RWPE1 (cell line): ENCODE measurements at regions not wholly inside any gene's neighbourhood (a gene's known extent, or its start where the extent isn't known, plus 50 kb on each side); places are given as distances from the start of the nearest gene placed in this dataset.

Experiments used
- CTCF ChIA-PET: fragments of 350-600 bp; sonication (Branson Sonifier 250); formaldehyde crosslinking; extraction: SDS; loops from one replicate; lab custom pipeline; 2021; lab: Yijun Ruan, JAX
- POLR2A ChIA-PET: fragments of 400-600 bp; formaldehyde crosslinking; extraction: SDS; loops from one replicate; lab custom pipeline; 2020; ENCODE audit warnings: antibody characterized with exemption; ENCODE audit not compliant: low non-redundant PET; lab: Yijun Ruan, JAX
- DNase-seq: peaks from one replicate; pipeline ENCODE4 v3.0.0; 2012; ENCODE audit warnings: low spot score
- H3K27ac ChIP-seq: fragments of 450-650 bp; 2 replicates; pipeline ENCODE4 v1.5.1; 2017
- CTCF ChIP-seq: fragments of 450-650 bp; conservative IDR thresholded peaks from 2 replicates; pipeline ENCODE4 v1.5.1; 2017; ENCODE audit warnings: low read depth, mild to moderate bottlenecking

GRCh38 chr1:221633841-221634409 lies 108.0 kb downstream of the DUSP10 start:
- no peak for DNase-seq
- TF ChIP-seq CTCF, result no peak
- ChIA-PET CTCF (no interaction called here), POLR2A (no interaction called here)
- H3K27ac ChIP-seq, result no peak overlapping the region

GRCh38 chr1:221634606-221635005 lies 107.3 kb downstream of the DUSP10 start:
- POLR2A ChIA-PET, result no interaction called here
- no peak overlapping the region for H3K27ac ChIP-seq
- no peak for DNase-seq
- no peak for TF ChIP-seq CTCF
- CTCF ChIA-PET, result no interaction called here

- no peak for DNase-seq
- ChIA-PET POLR2A (no interaction called here), CTCF (interaction anchor here (0.7 kb wide), 1 partner anchor 831 kb away, joined by 3 read pairs; no protein-coding TSS in a partner anchor)
- H3K27ac ChIP-seq, result no peak overlapping the region
- no peak for TF ChIP-seq CTCF
Measured at GRCh38 chr1:221635305-221635704, 106.6 kb downstream of the DUSP10 start.

GRCh38 chr1:221636096-221636495 lies 105.8 kb downstream of the DUSP10 start:
- CTCF ChIA-PET, result no interaction called here
- no peak for TF ChIP-seq CTCF
- H3K27ac ChIP-seq, result no peak overlapping the region
- POLR2A ChIA-PET, result no interaction called here
- DNase-seq, result no peak

GRCh38 chr1:221636967-221637366 lies 104.9 kb downstream of the DUSP10 start:
- ChIA-PET POLR2A (no interaction called here), CTCF (no interaction called here)
- no peak for TF ChIP-seq CTCF
- H3K27ac ChIP-seq, result no peak overlapping the region
- DNase-seq, result no peak

GRCh38 chr1:221637641-221638041 lies 104.2 kb downstream of the DUSP10 start:
- no peak for TF ChIP-seq CTCF
- H3K27ac ChIP-seq, result no peak overlapping the region
- CTCF ChIA-PET, result interaction anchor here (0.9 kb wide), 1 partner anchor 47 kb away, joined by 4 read pairs; no protein-coding TSS in a partner anchor
- POLR2A ChIA-PET, result no interaction called here
- no peak for DNase-seq
